Renal cortical epithelial cell (primary cell): ENCODE measurements at regions not wholly inside any gene's neighbourhood (a gene's known extent, or its start where the extent isn't known, plus 50 kb on each side); places are given as distances from the start of the nearest gene placed in this dataset.

ENCODE experiments used
- DNase-seq: peaks from one replicate; pipeline ENCODE4 v3.0.0-alpha.2; 2011; ENCODE audit warnings: low read depth

DNA sequence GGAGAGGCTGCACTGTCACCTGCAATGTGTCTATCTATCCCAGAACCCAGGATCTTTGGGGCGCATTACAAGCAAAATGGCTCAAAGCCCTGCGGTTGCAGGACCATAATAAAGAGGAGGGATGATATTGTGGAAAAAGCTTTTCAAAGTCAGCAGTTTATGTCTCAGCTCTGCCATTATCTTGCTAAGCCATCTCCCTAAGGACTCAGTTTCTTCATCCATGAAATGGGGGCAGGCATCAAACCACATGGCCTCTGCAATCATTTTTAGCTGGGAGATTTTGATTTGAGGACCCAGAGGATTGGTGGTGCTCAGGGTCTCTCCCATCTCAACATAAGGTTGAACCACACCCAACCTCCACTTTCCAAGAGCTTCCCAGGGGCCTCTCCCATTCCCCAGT, 513.8 kb downstream of the MIAT start:
- DNase-seq = no peak

GRCh38 chr22:27173530-27173929, 516.1 kb downstream of the MIAT start:
- DNase-seq = no peak

DNA sequence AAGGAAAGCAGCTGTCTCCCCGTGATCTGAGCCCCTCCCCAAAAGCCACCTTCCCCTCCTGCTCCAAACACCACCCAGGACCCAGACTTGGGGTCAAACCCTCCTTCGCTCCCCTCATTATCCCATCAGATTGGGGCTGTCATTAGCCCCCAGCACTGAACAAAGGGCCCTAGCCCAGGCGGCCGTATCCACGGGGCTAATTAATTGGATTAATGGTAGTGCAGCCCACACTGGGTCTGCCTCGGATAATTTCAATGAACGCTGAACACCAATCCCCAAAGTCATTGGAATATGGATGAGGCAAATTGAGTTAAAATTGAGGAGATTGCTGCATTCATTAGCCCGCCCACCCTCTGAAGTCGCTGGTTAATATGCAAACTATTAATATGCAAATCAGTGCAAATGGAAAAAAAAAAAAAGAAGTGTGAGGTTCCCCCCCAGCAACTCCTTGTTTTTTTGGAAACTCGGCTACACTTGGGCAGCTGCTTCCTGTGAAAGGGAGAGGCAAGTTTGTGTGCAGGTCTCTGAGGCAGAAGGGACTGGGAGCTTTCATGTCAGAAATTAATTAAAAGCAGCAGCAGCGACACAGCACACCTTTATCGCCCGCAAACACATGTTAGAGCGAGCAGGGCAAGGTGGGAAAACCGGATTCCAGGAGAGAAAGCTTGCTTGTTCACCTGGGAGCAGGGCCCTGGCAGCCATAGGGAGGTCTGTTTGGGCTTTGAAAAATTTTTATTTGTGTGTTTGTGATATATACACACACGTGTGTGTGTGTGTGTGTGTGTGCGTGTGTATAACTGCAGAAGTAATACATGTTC, 517.8 kb downstream of the MIAT start:
- DNase-seq = no peak

- no peak for DNase-seq
These were observed 518.6 kb downstream of the MIAT start for GRCh38 chr22:27175974-27176373.

DNA sequence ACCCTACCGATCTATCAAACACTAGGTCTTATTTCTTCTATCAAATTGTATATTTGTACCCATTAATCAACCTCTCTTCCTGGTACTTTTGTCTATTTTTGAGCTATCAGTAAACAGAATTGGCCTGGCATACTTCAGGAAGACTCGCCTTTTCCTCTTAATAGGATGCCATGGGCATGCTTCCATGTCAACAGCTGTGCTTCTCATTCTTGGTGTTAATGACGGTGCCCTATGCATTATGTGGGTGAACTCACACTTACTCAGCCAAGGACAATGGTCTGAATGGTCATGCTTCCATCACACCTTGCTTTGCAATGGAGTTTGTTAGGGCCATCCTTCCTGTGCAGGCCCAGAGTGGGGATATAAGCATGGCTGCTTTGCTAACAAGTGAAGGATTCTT, 521.8 kb downstream of the MIAT start:
- DNase-seq = no peak

DNA sequence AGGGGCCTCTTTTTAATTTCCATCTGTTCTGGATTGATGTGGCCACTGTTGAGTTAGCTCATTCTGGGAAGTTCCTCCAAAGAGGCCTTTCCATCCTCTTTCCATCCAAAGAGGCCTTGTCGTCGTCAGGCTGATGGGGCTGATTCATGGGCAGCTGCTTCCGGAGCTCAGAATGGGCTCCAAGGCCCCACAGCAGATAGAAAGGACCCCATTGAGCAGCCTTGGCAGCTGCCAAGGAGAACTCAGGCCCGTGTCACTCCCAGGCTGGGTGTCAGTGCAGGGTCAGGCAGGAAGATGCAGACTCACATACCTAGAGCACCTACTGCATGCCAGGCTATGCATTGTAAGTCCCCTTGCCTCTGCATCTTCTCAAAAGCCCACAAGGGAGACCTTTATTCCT, 524.1 kb downstream of the MIAT start:
- DNase-seq = no peak

DNA sequence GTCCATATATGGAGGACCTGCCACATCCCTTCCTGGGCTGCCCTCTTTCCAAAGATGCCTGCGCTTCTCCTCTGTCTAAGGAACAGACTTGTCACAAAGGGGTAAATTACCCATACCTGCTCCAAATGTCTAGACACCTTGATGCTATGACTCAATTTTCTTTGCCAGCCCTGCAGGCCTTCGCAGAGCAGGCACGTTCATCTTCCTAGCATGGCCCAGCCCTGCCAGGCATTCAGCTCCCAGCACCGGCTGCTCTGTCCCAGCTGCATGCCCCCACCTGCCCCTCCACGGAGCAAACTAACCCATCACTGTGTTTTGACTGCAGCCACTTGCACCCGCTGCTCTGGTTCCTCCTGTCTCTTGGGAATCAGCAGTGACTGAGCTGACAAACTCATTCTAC, 526.1 kb downstream of the MIAT start:
- no peak for DNase-seq

DNA sequence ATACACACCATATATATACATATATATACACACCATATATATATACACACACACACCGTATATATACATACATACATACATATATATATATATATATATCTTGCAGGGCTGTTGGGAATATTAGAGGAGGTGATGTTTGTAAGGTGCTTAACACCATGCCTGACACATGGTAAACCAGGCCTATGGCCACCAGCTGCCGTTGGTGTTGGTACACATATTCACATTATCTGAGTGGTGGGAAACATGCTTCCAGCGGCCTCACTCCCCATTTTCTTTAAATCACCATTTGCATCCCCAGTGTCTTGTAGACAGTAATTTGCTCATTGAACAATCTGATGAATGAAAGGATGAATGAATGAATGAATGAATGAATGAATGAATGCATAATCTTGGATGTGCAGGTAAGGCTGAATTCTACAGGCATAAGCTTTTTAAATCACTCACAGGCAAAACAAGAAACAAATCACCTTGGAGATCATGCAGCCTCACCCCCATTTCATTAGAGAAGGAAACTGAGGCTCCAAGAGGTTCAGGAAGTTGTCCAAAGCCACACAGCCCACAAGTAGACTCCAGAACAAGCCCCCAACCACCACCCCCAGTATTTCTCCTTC, 527.8 kb downstream of the MIAT start:
- no peak for DNase-seq

GRCh38 chr22:27185760-27186302, 528.4 kb downstream of the MIAT start:
- no peak for DNase-seq

GRCh38 chr22:27186643-27187042, 529.3 kb downstream of the MIAT start:
- no peak for DNase-seq

GRCh38 chr22:27192135-27192829, 534.9 kb downstream of the MIAT start:
- DNase-seq = no peak

GRCh38 chr22:27193215-27193614, 535.8 kb downstream of the MIAT start:
- DNase-seq = no peak

DNA sequence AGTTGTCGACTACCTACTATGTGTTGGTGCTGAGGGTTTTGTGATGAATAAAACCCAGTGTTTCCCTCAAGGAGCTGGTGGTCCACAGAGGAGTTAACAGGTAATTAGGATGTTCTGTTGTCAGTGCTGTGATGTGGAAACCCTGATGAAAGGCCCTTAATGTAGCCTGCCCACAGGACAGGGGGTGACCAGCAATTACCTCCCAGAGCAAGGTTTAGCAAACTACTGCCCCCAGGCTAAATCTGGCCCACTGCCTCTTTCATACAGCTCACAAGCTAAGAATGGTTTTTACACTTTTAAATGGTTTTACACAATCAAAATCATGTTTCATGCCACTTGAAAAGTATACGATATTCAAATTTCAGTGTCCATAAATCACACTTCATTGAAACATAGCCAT, 536.2 kb downstream of the MIAT start:
- no peak for DNase-seq

DNA sequence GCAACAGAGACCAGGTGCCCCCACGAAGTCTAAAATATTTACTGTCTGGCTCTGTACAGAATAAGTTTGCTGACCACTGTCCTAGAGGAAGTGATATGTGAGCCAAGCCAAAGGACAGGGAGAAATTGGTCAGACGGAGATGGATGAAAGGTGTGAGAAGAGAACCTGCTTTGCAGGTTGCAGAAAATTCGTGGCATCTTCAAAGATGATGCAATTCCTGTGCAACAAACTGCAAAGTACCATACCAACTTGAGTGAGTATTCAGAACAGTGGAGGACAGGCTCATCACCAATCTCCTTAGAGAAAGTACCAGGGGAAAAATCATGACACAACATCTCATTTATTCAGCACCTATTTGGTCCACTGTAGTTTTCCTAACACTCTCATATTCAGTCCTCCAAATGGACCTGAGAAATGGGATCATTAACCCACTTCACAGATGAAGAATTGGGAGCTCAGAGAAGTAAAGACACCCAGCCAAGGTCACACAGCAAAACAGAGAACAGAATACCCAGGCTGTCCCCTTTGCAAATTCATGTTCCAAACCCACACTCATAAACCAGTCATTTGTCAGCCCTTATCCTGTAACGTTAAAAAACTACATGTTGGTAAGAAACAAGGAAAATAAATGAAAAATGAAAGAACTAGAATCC, 536.8 kb downstream of the MIAT start:
- no peak for DNase-seq

DNA sequence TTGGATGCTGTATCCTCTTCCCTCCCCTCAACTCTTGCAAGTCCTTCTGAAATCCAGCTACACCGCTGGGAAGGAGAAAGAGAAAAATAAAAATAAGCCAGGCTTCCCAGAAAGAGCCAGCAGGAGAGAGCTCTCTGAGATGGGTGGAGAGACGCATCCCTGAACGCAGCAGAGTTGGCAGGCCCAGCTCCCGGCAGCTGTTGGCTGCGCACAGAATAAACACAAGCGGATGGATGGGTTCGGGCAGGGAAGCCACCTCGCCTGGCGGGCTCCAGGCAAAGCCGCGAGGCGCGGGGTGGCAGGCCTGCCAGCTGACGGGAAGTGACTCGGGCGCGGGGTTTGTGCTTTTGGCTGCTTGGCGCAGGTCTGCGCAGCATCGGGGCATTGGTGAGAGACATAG, 537.7 kb downstream of the MIAT start:
- no peak for DNase-seq

DNA sequence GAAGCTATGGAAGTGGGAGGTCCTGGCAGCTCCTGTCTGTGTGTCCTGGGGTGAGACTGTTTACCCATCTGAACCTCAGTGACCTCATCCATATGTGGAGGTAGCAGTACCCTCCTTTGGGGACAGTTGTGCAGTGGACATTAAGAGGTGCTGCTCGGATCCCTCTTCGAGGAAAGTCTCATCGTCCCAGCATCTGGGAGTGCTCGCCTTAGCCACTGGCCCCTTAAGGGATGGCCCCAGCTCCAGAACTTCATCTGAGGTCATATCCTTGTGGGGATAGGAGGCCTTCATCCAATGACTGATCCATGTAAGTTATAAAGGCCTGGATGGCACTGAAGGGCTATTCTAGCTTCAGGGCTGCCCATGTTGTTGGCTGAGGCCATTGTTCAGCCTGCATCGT, 538.1 kb downstream of the MIAT start:
- DNase-seq = no peak

GRCh38 chr22:27196606-27197005, 539.2 kb downstream of the MIAT start:
- no peak for DNase-seq

DNA sequence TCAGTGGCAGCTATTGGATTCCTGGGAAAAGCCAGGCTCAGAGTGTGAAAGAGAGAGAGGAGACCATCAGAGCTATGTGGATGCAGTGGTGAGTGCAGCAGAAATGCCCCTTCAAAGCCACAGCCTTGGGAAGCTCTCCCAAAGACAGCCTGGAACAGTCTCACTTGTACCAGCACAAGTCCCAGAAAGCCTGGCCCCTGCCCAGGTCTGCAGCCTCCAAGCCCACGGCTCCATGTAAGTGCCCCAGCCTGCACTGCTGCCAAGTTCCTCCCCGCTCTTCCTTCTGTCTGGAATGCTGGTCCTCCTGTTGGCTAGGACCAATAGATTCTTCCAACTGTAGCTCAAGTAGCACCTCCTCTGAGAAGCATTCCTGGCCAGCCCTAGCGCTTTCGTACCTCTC, 539.7 kb downstream of the MIAT start:
- DNase-seq = no peak

DNA sequence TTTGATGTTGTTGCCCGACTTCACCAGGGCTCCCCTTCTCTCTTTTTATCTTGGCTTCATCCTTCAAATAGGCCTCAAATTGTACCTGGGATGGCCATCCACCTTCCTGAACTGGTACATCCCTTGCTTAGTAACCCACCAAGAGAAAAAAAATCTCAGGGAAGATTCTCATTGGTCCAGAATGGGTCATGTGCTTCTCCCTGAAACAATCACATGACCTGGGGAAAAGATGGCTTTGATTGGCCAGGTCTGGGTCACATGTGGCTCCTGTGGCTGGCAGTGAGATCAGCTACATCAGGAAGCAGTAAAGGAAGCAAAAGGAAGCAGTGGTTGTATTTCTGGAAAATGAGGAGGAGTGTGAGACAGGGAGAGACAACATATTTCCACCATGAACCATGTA, 540.2 kb downstream of the MIAT start:
- no peak for DNase-seq

GRCh38 chr22:27198518-27199035, 541.2 kb downstream of the MIAT start:
- DNase-seq = no peak

- no peak for DNase-seq
These were observed 542.0 kb downstream of the MIAT start for GRCh38 chr22:27199354-27199753.

GRCh38 chr22:27201276-27201675, 543.9 kb downstream of the MIAT start:
- no peak for DNase-seq
